Lower leg skin (tissue), 4 donors: ENCODE measurements at regions not wholly inside any gene's neighbourhood (a gene's known extent, or its start where the extent isn't known, plus 50 kb on each side); places are given as distances from the start of the nearest gene placed in this dataset.

ENCODE experiments used
- DNase-seq, 2 donors: peaks; one replicate each; pipeline ENCODE4 v3.0.0-alpha.2; 2019; ENCODE audit warnings: low spot score in 2 of 2
- H3K4me3 ChIP-seq: fragments of 200-600 bp; sonication (generic); 2 replicates; pipeline ENCODE4 v1.5.1; 2017; ENCODE audit warnings: mild to moderate bottlenecking, low read depth; ENCODE audit not compliant: poor library complexity, severe bottlenecking
- POLR2A ChIP-seq, 2 donors: fragments of 450-650 bp; IDR thresholded peaks; one replicate each; pipeline ENCODE4 v1.6.1; 2016 to 2017; ENCODE audit warnings: antibody characterized with exemption in 2 of 2, mild to moderate bottlenecking in 1 of 2, moderate library complexity in 1 of 2
- WGBS, 2 donors: methylation state at CpG; one replicate each; pipeline ENCODE4 v1.1.5; 2018; 5-methylcytosine and 5-hydroxymethylcytosine counted together
- intact Hi-C: fragments of 100-400 bp; cut with DNase I; formaldehyde crosslinking; loops from one replicate; pipeline ENCODE4 v1.15.0; 2023; ENCODE audit warnings: low total_unique reads
- TF ChIP-seq, protein P1 (sequence below), 3 donors: fragments of 450-650 bp; IDR thresholded peaks; one replicate each; pipeline ENCODE4 v1.5.1; 2016; ENCODE audit warnings: antibody characterized with exemption in 3 of 3, mild to moderate bottlenecking in 3 of 3, moderate library complexity in 2 of 3

- intact Hi-C loops = no loop called here
- 61 to 62% methylated on average over 4 of the region's 4 CpGs for WGBS, 2 donors
- H3K4me3 ChIP-seq = no peak overlapping the region
- no peak for TF ChIP-seq POLR2A (IDR thresholded peaks at IDR 0.05)
- TF ChIP-seq, protein P1, sequence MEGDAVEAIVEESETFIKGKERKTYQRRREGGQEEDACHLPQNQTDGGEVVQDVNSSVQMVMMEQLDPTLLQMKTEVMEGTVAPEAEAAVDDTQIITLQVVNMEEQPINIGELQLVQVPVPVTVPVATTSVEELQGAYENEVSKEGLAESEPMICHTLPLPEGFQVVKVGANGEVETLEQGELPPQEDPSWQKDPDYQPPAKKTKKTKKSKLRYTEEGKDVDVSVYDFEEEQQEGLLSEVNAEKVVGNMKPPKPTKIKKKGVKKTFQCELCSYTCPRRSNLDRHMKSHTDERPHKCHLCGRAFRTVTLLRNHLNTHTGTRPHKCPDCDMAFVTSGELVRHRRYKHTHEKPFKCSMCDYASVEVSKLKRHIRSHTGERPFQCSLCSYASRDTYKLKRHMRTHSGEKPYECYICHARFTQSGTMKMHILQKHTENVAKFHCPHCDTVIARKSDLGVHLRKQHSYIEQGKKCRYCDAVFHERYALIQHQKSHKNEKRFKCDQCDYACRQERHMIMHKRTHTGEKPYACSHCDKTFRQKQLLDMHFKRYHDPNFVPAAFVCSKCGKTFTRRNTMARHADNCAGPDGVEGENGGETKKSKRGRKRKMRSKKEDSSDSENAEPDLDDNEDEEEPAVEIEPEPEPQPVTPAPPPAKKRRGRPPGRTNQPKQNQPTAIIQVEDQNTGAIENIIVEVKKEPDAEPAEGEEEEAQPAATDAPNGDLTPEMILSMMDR (IDR thresholded peaks at IDR 0.05) = no peak
- DNase-seq = no peak
Observed at GRCh38 chr4:44927399-44928380, 201.3 kb upstream of the GNPDA2 start.

DNA sequence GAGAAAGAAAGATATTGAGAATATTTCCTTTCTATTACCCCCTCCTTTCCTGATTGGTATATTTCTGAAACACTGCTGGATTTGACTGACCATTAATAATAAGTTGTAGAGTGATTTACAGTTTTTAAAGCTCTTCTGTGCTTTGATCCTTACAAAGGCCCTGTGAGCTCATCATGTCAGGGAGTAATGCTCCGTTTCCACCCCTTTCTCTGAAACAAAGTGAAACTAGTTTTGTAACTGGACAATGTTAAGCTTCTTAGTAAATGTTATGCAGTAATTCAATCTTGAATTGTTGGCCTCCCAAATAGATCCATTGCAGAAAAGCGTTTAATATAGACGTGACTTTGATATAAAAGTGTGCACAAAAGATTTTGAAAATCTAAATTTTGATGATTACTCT, 190.1 kb upstream of the GNPDA2 start:
- no peak for DNase-seq
- 39 to 48% methylated on average over 3 of the region's 3 CpGs for WGBS, 2 donors
- H3K4me3 ChIP-seq = no peak overlapping the region
- TF ChIP-seq POLR2A (IDR thresholded peaks at IDR 0.05) = no peak
- TF ChIP-seq, protein P1 (IDR thresholded peaks at IDR 0.05) = no peak
- intact Hi-C loops = no loop called here

DNA sequence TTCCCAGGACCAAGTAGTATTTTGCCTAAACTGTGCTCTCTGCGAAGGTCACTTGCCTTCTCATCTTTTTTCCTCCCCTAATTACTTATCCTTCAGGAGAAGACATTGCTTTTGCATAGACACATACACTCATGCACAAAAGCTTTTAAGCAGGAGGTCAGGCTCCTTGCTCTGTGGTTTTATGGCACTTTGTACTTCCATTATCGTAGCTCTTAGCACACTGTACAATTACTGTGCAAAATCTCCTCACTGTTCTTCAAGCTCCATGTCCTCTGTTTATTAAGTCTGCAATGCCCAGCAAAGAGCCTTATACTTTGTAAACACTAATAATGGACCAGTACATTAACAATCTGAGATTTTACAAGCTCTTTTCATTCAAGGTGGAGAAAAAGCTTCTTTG, 188.4 kb upstream of the GNPDA2 start:
- intact Hi-C loops = no loop called here
- no peak for DNase-seq
- no peak overlapping the region for H3K4me3 ChIP-seq
- 80 to 84% methylated on average over 2 of the region's 2 CpGs for WGBS, 2 donors
- TF ChIP-seq, protein P1 (IDR thresholded peaks at IDR 0.05) = no peak
- no peak for TF ChIP-seq POLR2A (IDR thresholded peaks at IDR 0.05)

GRCh38 chr4:44914223-44914622, 187.9 kb upstream of the GNPDA2 start:
- H3K4me3 ChIP-seq = no peak overlapping the region
- no peak for TF ChIP-seq POLR2A (IDR thresholded peaks at IDR 0.05)
- TF ChIP-seq, protein P1 (IDR thresholded peaks at IDR 0.05) = no peak

GRCh38 chr4:44912980-44913379, 186.6 kb upstream of the GNPDA2 start:
- no peak for TF ChIP-seq POLR2A (IDR thresholded peaks at IDR 0.05)
- TF ChIP-seq, protein P1 (IDR thresholded peaks at IDR 0.05) = no peak
- intact Hi-C loops = no loop called here
- 44 to 53% methylated on average over 3 of the region's 3 CpGs for WGBS, 2 donors
- DNase-seq = peak in 1 of 2 donors; percentile 13
- no peak overlapping the region for H3K4me3 ChIP-seq

More at GRCh38 chr4:44914223-44914622, 187.9 kb upstream of the GNPDA2 start:
- DNase-seq = no peak
- intact Hi-C loops = no loop called here
- 92 to 98% methylated on average over 1 of the region's 1 CpG for WGBS, 2 donors
